ENCODE measurements at regions not wholly inside any gene's neighbourhood (a gene's known extent, or its start where the extent isn't known, plus 50 kb on each side); places are given as distances from the start of the nearest gene placed in this dataset.

- TF ChIP-seq POLR2AphosphoS5 (IDR thresholded peaks at IDR 0.05) = no peak
- no peak for TF ChIP-seq CTCF (IDR thresholded peaks at IDR 0.05)
These were observed 98.5 kb upstream of the FAM9C start for GRCh38 chrX:13142891-13143290.
